ENCODE measurements at regions not wholly inside any gene's neighbourhood (a gene's known extent, or its start where the extent isn't known, plus 50 kb on each side); places are given as distances from the start of the nearest gene placed in this dataset.

GRCh38 chrX:85591536-85591935 lies 212.1 kb upstream of the POF1B start:
- DNase-seq (ENCODE audit: extremely low read depth, low read depth) = no peak
- no peak for TF ChIP-seq CTCF (IDR thresholded peaks at IDR 0.05; ENCODE audit: low read depth, low read length, missing control alignments)

GRCh38 chrX:85590638-85591037 lies 211.2 kb upstream of the POF1B start:
- DNase-seq (ENCODE audit: extremely low read depth, low read depth) = no peak
- TF ChIP-seq CTCF (IDR thresholded peaks at IDR 0.05; ENCODE audit: low read depth, low read length, missing control alignments) = no peak
- H3K4me3 ChIP-seq (replicated peaks; ENCODE audit: low read depth, low read length) = no peak overlapping the region

More at GRCh38 chrX:85591536-85591935, 212.1 kb upstream of the POF1B start:
- H3K4me3 ChIP-seq (replicated peaks; ENCODE audit: low read depth, low read length) = no peak overlapping the region

GRCh38 chrX:85573801-85574200 lies 194.3 kb upstream of the POF1B start:
- no peak for DNase-seq (ENCODE audit: extremely low read depth, low read depth)
- H3K4me3 ChIP-seq (replicated peaks; ENCODE audit: low read depth, low read length) = no peak overlapping the region
- no peak for TF ChIP-seq CTCF (IDR thresholded peaks at IDR 0.05; ENCODE audit: low read depth, low read length, missing control alignments)

- no peak for TF ChIP-seq CTCF (IDR thresholded peaks at IDR 0.05; ENCODE audit: low read depth, low read length, missing control alignments)
- no peak for DNase-seq (ENCODE audit: extremely low read depth, low read depth)
- H3K4me3 ChIP-seq (replicated peaks; ENCODE audit: low read depth, low read length) = no peak overlapping the region
Observed at GRCh38 chrX:85570496-85570895, 191.0 kb upstream of the POF1B start.

GRCh38 chrX:85569686-85570085 lies 190.2 kb upstream of the POF1B start:
- no peak overlapping the region for H3K4me3 ChIP-seq (replicated peaks; ENCODE audit: low read depth, low read length)
- no peak for DNase-seq (ENCODE audit: extremely low read depth, low read depth)
- TF ChIP-seq CTCF (IDR thresholded peaks at IDR 0.05; ENCODE audit: low read depth, low read length, missing control alignments) = no peak

- H3K4me3 ChIP-seq (replicated peaks; ENCODE audit: low read depth, low read length) = no peak overlapping the region
- no peak for DNase-seq (ENCODE audit: extremely low read depth, low read depth)
- TF ChIP-seq CTCF (IDR thresholded peaks at IDR 0.05; ENCODE audit: low read depth, low read length, missing control alignments) = no peak
Observed at GRCh38 chrX:85569096-85569495, 189.6 kb upstream of the POF1B start.

GRCh38 chrX:85561231-85561630 lies 181.8 kb upstream of the POF1B start:
- no peak for TF ChIP-seq CTCF (IDR thresholded peaks at IDR 0.05; ENCODE audit: low read depth, low read length, missing control alignments)

More at GRCh38 chrX:85561231-85561630, 181.8 kb upstream of the POF1B start:
- DNase-seq (ENCODE audit: extremely low read depth, low read depth) = no peak
- no peak overlapping the region for H3K4me3 ChIP-seq (replicated peaks; ENCODE audit: low read depth, low read length)
